ENCODE measurements at regions not wholly inside any gene's neighbourhood (a gene's known extent, or its start where the extent isn't known, plus 50 kb on each side); places are given as distances from the start of the nearest gene placed in this dataset.

DNA sequence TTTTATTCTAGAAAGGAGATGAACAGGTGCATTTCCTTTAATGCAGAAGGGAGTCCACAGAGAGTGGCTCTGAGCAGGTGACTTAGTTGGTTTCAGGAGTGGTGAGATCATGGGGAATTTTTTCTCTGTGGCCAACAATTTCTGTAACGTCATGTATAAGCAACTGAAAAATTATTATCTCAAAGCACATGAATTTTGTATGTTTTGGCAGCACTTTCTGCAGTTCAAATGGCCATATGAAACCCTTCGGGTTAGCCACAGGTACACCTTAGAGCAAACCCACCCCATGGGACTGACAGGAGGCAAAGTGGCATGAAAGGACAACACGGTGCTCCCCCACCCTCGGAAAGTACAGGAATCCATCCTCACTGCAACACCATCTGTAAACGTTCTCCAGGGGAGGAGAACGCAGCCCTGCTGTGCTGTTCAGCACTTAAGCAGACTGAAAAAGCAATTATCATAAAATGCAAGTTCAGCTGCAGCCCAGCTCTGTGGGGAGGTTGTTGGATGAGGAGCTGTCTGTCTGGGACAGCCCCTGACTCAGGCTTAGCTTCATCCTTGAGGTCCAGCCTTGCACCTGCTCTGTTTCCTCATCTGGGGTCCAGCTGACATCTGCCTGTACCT, 55.8 kb upstream of the CLDN14 start:
- no peaks in the 10 kb centered on the region for H3K9me3 ChIP-seq (ENCODE audit: low read length)
- no peak overlapping the region for H3K4me2 ChIP-seq (ENCODE audit: low read depth, low read length)
- H4K20me1 ChIP-seq (ENCODE audit: insufficient read depth, low read length) = no peaks in the 10 kb centered on the region
- FAIRE-seq = no peak
- H3K27ac ChIP-seq (ENCODE audit: extremely low read length, insufficient read depth, low read length) = no peak overlapping the region
- no peak overlapping the region for H3K4me3 ChIP-seq (replicated peaks in 1 of 3; ENCODE audit: insufficient read depth in 1 of 3, low read depth in 2 of 3, low read length in 3 of 3)
- no peaks in the 10 kb centered on the region for H3K4me1 ChIP-seq (ENCODE audit: insufficient read depth, low read length)
- 14% methylated on average over 2 of the region's 6 CpGs for WGBS (ENCODE audit: low lambda C conversion rate)
- intact Hi-C loops (cut with micrococcal nuclease; ENCODE audit: unreplicated experiment) = no loop called here
- no peaks in the 10 kb centered on the region for H3K36me3 ChIP-seq (replicated peaks in 1 of 2; ENCODE audit: control insufficient read depth in 1 of 2, insufficient read depth in 2 of 2, low read length in 2 of 2)
- no peaks in the 10 kb centered on the region for H3K79me2 ChIP-seq (ENCODE audit: insufficient read depth, low read length)
- H3K9ac ChIP-seq (ENCODE audit: insufficient read depth, low read depth, low read length) = no peak overlapping the region
- BruUV-seq (replicated peaks) = no TSS peak
- ChIA-PET CTCF (ENCODE audit: low intra/inter-chr PET ratio, low total read pairs) (no interaction called here), POLR2A (no interaction called here)
- DNase-seq (ENCODE audit: low spot score) = no peak
- no peak overlapping the region for H2AFZ ChIP-seq (ENCODE audit: low read length)
- no peak for ATAC-seq
- no peaks in the 10 kb centered on the region for H3K27me3 ChIP-seq (ENCODE audit: control insufficient read depth in 1 of 2, insufficient read depth in 2 of 2, low read length in 2 of 2)
- in situ Hi-C loops (cut with HindIII; ENCODE audit: extremely low pct_ligation_motif_present, low pct_unique_long_range_greater_than_20kb) = no loop called here
- TF ChIP-seq ZNF761 (CRISPR knock-in tag; conservative IDR thresholded peaks at IDR 0.05) (no peak), ZNF678 (CRISPR knock-in tag; IDR thresholded peaks at IDR 0.05) (no peak), HNF4A (CRISPR knock-in tag; IDR thresholded peaks at IDR 0.05) (no peak), SUZ12 (IDR thresholded peaks at IDR 0.05; ENCODE audit: low read depth, low read length) (no peak), POGZ (CRISPR knock-in tag; IDR thresholded peaks at IDR 0.05) (no peak), ERF (CRISPR knock-in tag; IDR thresholded peaks at IDR 0.05) (no peak)
- TF ChIP-seq, protein P1, sequence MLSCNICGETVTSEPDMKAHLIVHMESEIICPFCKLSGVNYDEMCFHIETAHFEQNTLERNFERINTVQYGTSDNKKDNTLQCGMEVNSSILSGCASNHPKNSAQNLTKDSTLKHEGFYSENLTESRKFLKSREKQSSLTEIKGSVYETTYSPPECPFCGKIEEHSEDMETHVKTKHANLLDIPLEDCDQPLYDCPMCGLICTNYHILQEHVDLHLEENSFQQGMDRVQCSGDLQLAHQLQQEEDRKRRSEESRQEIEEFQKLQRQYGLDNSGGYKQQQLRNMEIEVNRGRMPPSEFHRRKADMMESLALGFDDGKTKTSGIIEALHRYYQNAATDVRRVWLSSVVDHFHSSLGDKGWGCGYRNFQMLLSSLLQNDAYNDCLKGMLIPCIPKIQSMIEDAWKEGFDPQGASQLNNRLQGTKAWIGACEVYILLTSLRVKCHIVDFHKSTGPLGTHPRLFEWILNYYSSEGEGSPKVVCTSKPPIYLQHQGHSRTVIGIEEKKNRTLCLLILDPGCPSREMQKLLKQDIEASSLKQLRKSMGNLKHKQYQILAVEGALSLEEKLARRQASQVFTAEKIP (CRISPR knock-in tag; IDR thresholded peaks at IDR 0.05; ENCODE audit: borderline replicate concordance) = no peak
- TF ChIP-seq, protein P2, sequence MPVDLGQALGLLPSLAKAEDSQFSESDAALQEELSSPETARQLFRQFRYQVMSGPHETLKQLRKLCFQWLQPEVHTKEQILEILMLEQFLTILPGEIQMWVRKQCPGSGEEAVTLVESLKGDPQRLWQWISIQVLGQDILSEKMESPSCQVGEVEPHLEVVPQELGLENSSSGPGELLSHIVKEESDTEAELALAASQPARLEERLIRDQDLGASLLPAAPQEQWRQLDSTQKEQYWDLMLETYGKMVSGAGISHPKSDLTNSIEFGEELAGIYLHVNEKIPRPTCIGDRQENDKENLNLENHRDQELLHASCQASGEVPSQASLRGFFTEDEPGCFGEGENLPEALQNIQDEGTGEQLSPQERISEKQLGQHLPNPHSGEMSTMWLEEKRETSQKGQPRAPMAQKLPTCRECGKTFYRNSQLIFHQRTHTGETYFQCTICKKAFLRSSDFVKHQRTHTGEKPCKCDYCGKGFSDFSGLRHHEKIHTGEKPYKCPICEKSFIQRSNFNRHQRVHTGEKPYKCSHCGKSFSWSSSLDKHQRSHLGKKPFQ (CRISPR knock-in tag; IDR thresholded peaks at IDR 0.05; ENCODE audit: insufficient replicate concordance) = no peak
- TF ChIP-seq, protein P3, sequence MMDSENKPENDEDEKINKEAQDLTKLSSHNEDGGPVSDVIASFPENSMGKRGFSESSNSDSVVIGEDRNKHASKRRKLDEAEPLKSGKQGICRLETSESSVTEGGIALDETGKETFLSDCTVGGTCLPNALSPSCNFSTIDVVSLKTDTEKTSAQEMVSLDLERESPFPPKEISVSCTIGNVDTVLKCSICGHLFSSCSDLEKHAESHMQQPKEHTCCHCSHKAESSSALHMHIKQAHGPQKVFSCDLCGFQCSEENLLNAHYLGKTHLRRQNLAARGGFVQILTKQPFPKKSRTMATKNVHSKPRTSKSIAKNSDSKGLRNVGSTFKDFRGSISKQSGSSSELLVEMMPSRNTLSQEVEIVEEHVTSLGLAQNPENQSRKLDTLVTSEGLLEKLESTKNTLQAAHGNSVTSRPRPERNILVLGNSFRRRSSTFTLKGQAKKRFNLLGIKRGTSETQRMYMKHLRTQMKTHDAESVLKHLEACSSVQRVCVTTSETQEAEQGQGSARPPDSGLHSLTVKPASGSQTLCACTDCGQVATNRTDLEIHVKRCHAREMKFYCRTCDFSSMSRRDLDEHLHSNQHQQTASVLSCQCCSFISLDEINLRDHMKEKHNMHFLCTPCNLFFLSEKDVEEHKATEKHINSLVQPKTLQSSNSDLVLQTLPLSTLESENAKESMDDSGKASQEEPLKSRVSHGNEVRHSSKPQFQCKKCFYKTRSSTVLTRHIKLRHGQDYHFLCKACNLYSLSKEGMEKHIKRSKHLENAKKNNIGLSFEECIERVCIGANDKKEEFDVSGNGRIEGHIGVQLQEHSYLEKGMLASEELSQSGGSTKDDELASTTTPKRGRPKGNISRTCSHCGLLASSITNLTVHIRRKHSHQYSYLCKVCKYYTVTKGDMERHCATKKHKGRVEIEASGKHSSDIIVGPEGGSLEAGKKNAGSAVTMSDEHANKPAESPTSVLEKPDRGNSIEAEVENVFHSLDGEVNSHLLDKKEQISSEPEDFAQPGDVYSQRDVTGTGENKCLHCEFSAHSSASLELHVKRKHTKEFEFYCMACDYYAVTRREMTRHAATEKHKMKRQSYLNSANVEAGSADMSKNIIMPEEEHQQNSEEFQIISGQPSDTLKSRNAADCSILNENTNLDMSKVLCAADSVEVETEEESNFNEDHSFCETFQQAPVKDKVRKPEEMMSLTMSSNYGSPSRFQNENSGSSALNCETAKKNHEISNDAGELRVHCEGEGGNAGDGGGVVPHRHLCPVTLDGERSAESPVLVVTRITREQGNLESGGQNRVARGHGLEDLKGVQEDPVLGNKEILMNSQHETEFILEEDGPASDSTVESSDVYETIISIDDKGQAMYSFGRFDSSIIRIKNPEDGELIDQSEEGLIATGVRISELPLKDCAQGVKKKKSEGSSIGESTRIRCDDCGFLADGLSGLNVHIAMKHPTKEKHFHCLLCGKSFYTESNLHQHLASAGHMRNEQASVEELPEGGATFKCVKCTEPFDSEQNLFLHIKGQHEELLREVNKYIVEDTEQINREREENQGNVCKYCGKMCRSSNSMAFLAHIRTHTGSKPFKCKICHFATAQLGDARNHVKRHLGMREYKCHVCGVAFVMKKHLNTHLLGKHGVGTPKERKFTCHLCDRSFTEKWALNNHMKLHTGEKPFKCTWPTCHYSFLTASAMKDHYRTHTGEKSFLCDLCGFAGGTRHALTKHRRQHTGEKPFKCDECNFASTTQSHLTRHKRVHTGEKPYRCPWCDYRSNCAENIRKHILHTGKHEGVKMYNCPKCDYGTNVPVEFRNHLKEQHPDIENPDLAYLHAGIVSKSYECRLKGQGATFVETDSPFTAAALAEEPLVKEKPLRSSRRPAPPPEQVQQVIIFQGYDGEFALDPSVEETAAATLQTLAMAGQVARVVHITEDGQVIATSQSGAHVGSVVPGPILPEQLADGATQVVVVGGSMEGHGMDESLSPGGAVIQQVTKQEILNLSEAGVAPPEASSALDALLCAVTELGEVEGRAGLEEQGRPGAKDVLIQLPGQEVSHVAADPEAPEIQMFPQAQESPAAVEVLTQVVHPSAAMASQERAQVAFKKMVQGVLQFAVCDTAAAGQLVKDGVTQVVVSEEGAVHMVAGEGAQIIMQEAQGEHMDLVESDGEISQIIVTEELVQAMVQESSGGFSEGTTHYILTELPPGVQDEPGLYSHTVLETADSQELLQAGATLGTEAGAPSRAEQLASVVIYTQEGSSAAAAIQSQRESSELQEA (CRISPR knock-in tag; IDR thresholded peaks at IDR 0.05; ENCODE audit: not compliant biosample characterization) = no peak
- TF ChIP-seq, protein P4, sequence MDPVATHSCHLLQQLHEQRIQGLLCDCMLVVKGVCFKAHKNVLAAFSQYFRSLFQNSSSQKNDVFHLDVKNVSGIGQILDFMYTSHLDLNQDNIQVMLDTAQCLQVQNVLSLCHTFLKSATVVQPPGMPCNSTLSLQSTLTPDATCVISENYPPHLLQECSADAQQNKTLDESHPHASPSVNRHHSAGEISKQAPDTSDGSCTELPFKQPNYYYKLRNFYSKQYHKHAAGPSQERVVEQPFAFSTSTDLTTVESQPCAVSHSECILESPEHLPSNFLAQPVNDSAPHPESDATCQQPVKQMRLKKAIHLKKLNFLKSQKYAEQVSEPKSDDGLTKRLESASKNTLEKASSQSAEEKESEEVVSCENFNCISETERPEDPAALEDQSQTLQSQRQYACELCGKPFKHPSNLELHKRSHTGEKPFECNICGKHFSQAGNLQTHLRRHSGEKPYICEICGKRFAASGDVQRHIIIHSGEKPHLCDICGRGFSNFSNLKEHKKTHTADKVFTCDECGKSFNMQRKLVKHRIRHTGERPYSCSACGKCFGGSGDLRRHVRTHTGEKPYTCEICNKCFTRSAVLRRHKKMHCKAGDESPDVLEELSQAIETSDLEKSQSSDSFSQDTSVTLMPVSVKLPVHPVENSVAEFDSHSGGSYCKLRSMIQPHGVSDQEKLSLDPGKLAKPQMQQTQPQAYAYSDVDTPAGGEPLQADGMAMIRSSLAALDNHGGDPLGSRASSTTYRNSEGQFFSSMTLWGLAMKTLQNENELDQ (CRISPR knock-in tag; IDR thresholded peaks at IDR 0.05; ENCODE audit: borderline replicate concordance) = no peak

Measured in HepG2 (cell line).